ENCODE measurements at regions not wholly inside any gene's neighbourhood (a gene's known extent, or its start where the extent isn't known, plus 50 kb on each side); places are given as distances from the start of the nearest gene placed in this dataset.

- no peak for DNase-seq
These were observed 81.1 kb upstream of the ADO start for GRCh38 chr10:62723375-62723774.

- no peak for DNase-seq
These were observed 80.1 kb upstream of the ADO start for GRCh38 chr10:62724465-62724864.

GRCh38 chr10:62726142-62726541, 78.4 kb upstream of the ADO start:
- no peak for DNase-seq

GRCh38 chr10:62726638-62727037, 77.9 kb upstream of the ADO start:
- DNase-seq = no peak

- no peak for DNase-seq
These were observed 76.6 kb upstream of the ADO start for GRCh38 chr10:62727934-62728333.

GRCh38 chr10:62728479-62728878, 76.0 kb upstream of the ADO start:
- no peak for DNase-seq

GRCh38 chr10:62732841-62733653, 71.5 kb upstream of the ADO start:
- no peak for DNase-seq

- no peak for DNase-seq
These were observed 70.7 kb upstream of the ADO start for GRCh38 chr10:62733654-62734293.

GRCh38 chr10:62734781-62735463, 69.6 kb upstream of the ADO start:
- no peak for DNase-seq

- DNase-seq = no peak
These were observed 68.9 kb upstream of the ADO start for GRCh38 chr10:62735464-62736167.

- DNase-seq = no peak
These were observed 68.4 kb upstream of the ADO start for GRCh38 chr10:62736168-62736546.

GRCh38 chr10:62738916-62739315, 65.6 kb upstream of the ADO start:
- no peak for DNase-seq

GRCh38 chr10:62740885-62741745, 63.4 kb upstream of the ADO start:
- DNase-seq = no peak

GRCh38 chr10:62741996-62742395, 62.5 kb upstream of the ADO start:
- DNase-seq = no peak

GRCh38 chr10:62742536-62743061, 61.9 kb upstream of the ADO start:
- DNase-seq = no peak

- DNase-seq = no peak
These were observed 60.4 kb upstream of the ADO start for GRCh38 chr10:62744136-62744535.

- DNase-seq = no peak
These were observed 58.9 kb upstream of the ADO start for GRCh38 chr10:62745581-62745980.

- no peak for DNase-seq
These were observed 57.4 kb upstream of the ADO start for GRCh38 chr10:62746951-62747729.

- DNase-seq = no peak
These were observed 56.1 kb upstream of the ADO start for GRCh38 chr10:62748386-62748785.

- DNase-seq = no peak
These were observed 55.3 kb upstream of the ADO start for GRCh38 chr10:62749093-62749683.

Measured in DMS 273 treated with DMSO at 0.1 percent for 48 hours (cell line).